ENCODE measurements at regions not wholly inside any gene's neighbourhood (a gene's known extent, or its start where the extent isn't known, plus 50 kb on each side); places are given as distances from the start of the nearest gene placed in this dataset.

GRCh38 chr1:87685311-87686135 lies 356.8 kb downstream of the LMO4 start:
- DNase-seq: peak; percentile 52

GRCh38 chr1:87686136-87686495 lies 357.4 kb downstream of the LMO4 start:
- no peak for DNase-seq

GRCh38 chr1:87686671-87687070 lies 358.0 kb downstream of the LMO4 start:
- DNase-seq: no peak

- DNase-seq: no peak
Measured at GRCh38 chr1:87688136-87688535, 359.5 kb downstream of the LMO4 start.

- DNase-seq: no peak
Measured at GRCh38 chr1:87689487-87689886, 360.8 kb downstream of the LMO4 start.

GRCh38 chr1:87696483-87696882 lies 367.8 kb downstream of the LMO4 start:
- DNase-seq: no peak

GRCh38 chr1:87702455-87702854 lies 373.8 kb downstream of the LMO4 start:
- no peak for DNase-seq

- no peak for DNase-seq
Measured at GRCh38 chr1:87705233-87705632, 376.6 kb downstream of the LMO4 start.

- DNase-seq: no peak
Measured at GRCh38 chr1:87706203-87706602, 377.5 kb downstream of the LMO4 start.

GRCh38 chr1:87706779-87707228 lies 378.1 kb downstream of the LMO4 start:
- no peak for DNase-seq

GRCh38 chr1:87707411-87707810 lies 378.7 kb downstream of the LMO4 start:
- no peak for DNase-seq

- no peak for DNase-seq
Measured at GRCh38 chr1:87712261-87713010, 383.8 kb downstream of the LMO4 start.

- DNase-seq: no peak
Measured at GRCh38 chr1:87714278-87714677, 385.6 kb downstream of the LMO4 start.

- no peak for DNase-seq
Measured at GRCh38 chr1:87715052-87715451, 386.4 kb downstream of the LMO4 start.

- no peak for DNase-seq
Measured at GRCh38 chr1:87715471-87715870, 386.8 kb downstream of the LMO4 start.

- no peak for DNase-seq
Measured at GRCh38 chr1:87717157-87717670, 388.5 kb downstream of the LMO4 start.

- peak; percentile 32 for DNase-seq
Measured at GRCh38 chr1:87718241-87718950, 389.7 kb downstream of the LMO4 start.

- no peak for DNase-seq
Measured at GRCh38 chr1:87719658-87720057, 391.0 kb downstream of the LMO4 start.

GRCh38 chr1:87720561-87720960 lies 391.9 kb downstream of the LMO4 start:
- no peak for DNase-seq

- DNase-seq: no peak
Measured at GRCh38 chr1:87723193-87723592, 394.5 kb downstream of the LMO4 start.

- DNase-seq: no peak
Measured at GRCh38 chr1:87728169-87728568, 399.5 kb downstream of the LMO4 start.

GRCh38 chr1:87730274-87731216 lies 401.9 kb downstream of the LMO4 start:
- no peak for DNase-seq

Measured in NCI-H1048 (cell line).